GM23248 (cell line): ENCODE measurements at regions not wholly inside any gene's neighbourhood (a gene's known extent, or its start where the extent isn't known, plus 50 kb on each side); places are given as distances from the start of the nearest gene placed in this dataset.

Experiments used
- DNase-seq: peaks from one replicate; pipeline ENCODE4 v3.0.0-alpha.2; 2015
- H2AFZ ChIP-seq: fragments of 200-600 bp; sonication (generic); 2 replicates; pipeline ENCODE4 v1.6.1; 2016; ENCODE audit warnings: antibody characterized with exemption
- H3F3A ChIP-seq: fragments of 200-600 bp; sonication (generic); 2 replicates; pipeline ENCODE4 v1.6.1; 2016; ENCODE audit warnings: mild to moderate bottlenecking, antibody characterized with exemption, mixed run types; ENCODE audit not compliant: insufficient read depth
- H3K27ac ChIP-seq: fragments of 200-600 bp; sonication (generic); 2 replicates; pipeline ENCODE4 v1.5.1; 2016; ENCODE audit warnings: mild to moderate bottlenecking
- H3K27me3 ChIP-seq: fragments of 200-600 bp; sonication (generic); replicated peaks from 2 replicates; pipeline ENCODE4 v1.6.1; 2016; ENCODE audit warnings: mild to moderate bottlenecking; ENCODE audit not compliant: insufficient read depth
- H3K36me3 ChIP-seq: fragments of 200-600 bp; sonication (generic); 2 replicates; pipeline ENCODE4 v1.6.1; 2016; ENCODE audit warnings: low read depth, mild to moderate bottlenecking
- H3K4me1 ChIP-seq: fragments of 200-600 bp; sonication (generic); 2 replicates; pipeline ENCODE4 v1.6.1; 2016; ENCODE audit warnings: mild to moderate bottlenecking; ENCODE audit not compliant: insufficient read depth
- H3K4me2 ChIP-seq: fragments of 200-600 bp; sonication (generic); one replicate; pipeline ENCODE4 v1.6.1; 2016; ENCODE audit warnings: mild to moderate bottlenecking; ENCODE audit not compliant: unreplicated experiment
- H3K4me3 ChIP-seq: fragments of 200-600 bp; sonication (generic); 2 replicates; pipeline ENCODE4 v1.5.1; 2016; ENCODE audit warnings: mild to moderate bottlenecking
- H3K79me2 ChIP-seq: fragments of 200-600 bp; sonication (generic); 2 replicates; pipeline ENCODE4 v1.6.1; 2016; ENCODE audit warnings: mild to moderate bottlenecking; ENCODE audit not compliant: insufficient read depth
- H3K9ac ChIP-seq: fragments of 200-600 bp; sonication (generic); 2 replicates; pipeline ENCODE4 v1.6.1; 2016; ENCODE audit warnings: mild to moderate bottlenecking
- H3K9me2 ChIP-seq: fragments of 200-600 bp; sonication (generic); 2 replicates; pipeline ENCODE4 v1.6.1; 2016; ENCODE audit warnings: mixed run types, mild to moderate bottlenecking, moderate library complexity; ENCODE audit not compliant: insufficient read depth
- H3K9me3 ChIP-seq: fragments of 200-600 bp; sonication (generic); one replicate; pipeline ENCODE4 v1.6.1; 2017; ENCODE audit warnings: low read depth
- H4K20me1 ChIP-seq: fragments of 200-600 bp; sonication (generic); 2 replicates; pipeline ENCODE4 v1.6.0; 2016; ENCODE audit not compliant: insufficient read depth
- EZH2 ChIP-seq: fragments of 200-600 bp; sonication (generic); IDR thresholded peaks from 2 replicates; pipeline ENCODE4 v1.6.1; 2018; ENCODE audit warnings: antibody characterized with exemption, mild to moderate bottlenecking; ENCODE audit not compliant: insufficient read depth, poor library complexity, severe bottlenecking
- EZH2phosphoT487 ChIP-seq: fragments of 200-600 bp; sonication (generic); IDR thresholded peaks from 2 replicates; pipeline ENCODE4 v1.6.1; 2018; ENCODE audit warnings: antibody characterized with exemption, moderate library complexity, mild to moderate bottlenecking, low read depth; ENCODE audit not compliant: insufficient read depth
- WGBS, 2 experiments: methylation state at CpG; one replicate each; pipeline ENCODE4 v1.1.6; 2015 to 2017; ENCODE audit warnings: low lambda C conversion rate in 2 of 2, low coverage in 1 of 2; ENCODE audit errors: missing lambda C conversion rate in 2 of 2; 5-methylcytosine and 5-hydroxymethylcytosine counted together
- in situ Hi-C: fragments of 300-500 bp; cut with MboI; formaldehyde crosslinking; loops from 2 replicates; pipeline ENCODE4 v1.15.0; 2020

DNA sequence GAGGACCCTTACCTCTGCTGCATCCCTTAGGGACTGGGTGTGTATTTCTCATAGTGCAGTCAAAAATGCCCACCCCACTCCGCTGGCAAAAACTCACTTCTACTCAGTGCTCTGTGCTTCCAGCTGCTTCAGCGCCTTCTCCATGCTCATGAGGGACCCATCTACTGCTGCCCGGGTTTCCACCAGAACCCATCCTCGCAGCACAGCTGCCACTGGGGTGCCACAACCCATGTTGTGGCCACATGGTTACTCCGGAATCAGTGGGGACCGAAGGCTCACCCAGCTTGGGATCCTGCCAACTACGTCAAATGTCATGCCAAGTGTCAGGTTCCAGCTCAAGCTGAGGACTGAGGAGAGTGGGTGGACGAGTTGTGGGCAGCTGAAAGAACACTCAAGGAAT, 774.2 kb upstream of the EYS start:
- Histone ChIP-seq H3K9me3 (no peaks in the 10 kb centered on the region), H3K4me1 (no peaks in the 10 kb centered on the region), H3K27me3 (no peaks in the 10 kb centered on the region), H2AFZ (no peak overlapping the region), H3K9ac (no peak overlapping the region), H3K4me2 (no peak overlapping the region), H3K9me2 (no peaks in the 10 kb centered on the region), H3K79me2 (no peaks in the 10 kb centered on the region), H4K20me1 (no peaks in the 10 kb centered on the region), H3K4me3 (no peak overlapping the region), H3K36me3 (no peaks in the 10 kb centered on the region), H3F3A (no peaks in the 10 kb centered on the region), H3K27ac (no peak overlapping the region)
- no peak for DNase-seq
- in situ Hi-C loops, result no loop called here
- 29 to 30% methylated on average over 8 of the region's 8 CpGs for WGBS, 2 experiments
- no peak for TF ChIP-seq EZH2
- TF ChIP-seq EZH2phosphoT487, result no peak

DNA sequence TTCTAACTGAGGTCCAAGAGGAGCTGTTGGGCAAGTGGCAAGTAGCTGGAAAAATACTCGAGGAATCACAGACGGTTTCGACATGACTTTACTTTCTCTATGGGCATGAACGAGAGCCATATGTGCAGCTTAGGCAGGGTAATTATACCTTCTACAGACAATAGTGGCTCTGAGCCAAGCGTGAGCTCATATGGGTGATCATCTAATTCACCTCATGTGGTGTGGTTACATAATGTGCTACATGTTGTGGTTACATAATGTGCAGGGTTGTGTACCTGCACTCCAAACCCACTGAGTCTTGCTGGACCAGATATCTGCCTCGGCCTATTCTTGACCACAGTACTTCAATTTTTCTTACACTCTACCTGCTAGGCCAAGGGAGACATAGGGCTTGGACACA, 771.7 kb upstream of the EYS start:
- no peaks in the 10 kb centered on the region for H3K36me3 ChIP-seq
- H3K79me2 ChIP-seq, result no peaks in the 10 kb centered on the region
- no peak overlapping the region for H3K9ac ChIP-seq
- no peaks in the 10 kb centered on the region for H3K4me1 ChIP-seq
- no peak for TF ChIP-seq EZH2phosphoT487
- TF ChIP-seq EZH2, result no peak
- H3K27me3 ChIP-seq, result no peaks in the 10 kb centered on the region
- H4K20me1 ChIP-seq, result no peaks in the 10 kb centered on the region
- no peaks in the 10 kb centered on the region for H3K9me2 ChIP-seq
- no peak overlapping the region for H3K4me2 ChIP-seq
- in situ Hi-C loops, result no loop called here
- DNase-seq, result no peak
- no peaks in the 10 kb centered on the region for H3F3A ChIP-seq
- no peak overlapping the region for H2AFZ ChIP-seq
- H3K4me3 ChIP-seq, result no peak overlapping the region
- no peak overlapping the region for H3K27ac ChIP-seq
- 18 to 19% methylated on average over 6 of the region's 6 CpGs for WGBS, 2 experiments
- H3K9me3 ChIP-seq, result no peaks in the 10 kb centered on the region

DNA sequence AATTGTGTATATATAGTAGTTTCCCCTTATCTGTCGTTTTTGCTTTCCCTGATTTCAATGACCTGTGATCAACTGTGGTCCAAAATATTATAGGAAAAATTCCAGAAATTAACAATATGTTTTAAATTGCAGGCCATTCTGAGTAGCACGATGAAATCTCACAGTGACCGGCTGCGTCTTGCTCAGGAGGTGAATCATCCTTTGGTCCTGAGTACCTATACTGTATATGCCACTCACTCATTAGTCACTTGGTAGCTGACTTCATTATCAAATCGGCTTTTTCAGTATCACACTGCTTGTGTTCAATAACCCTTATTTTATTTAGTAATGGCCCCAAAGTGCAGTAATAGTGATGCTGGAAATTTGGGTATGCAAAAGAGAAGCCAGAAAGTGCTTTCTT, 728.3 kb upstream of the EYS start:
- no peak for TF ChIP-seq EZH2phosphoT487
- no peak for TF ChIP-seq EZH2
- H3K27me3 ChIP-seq, result no peaks in the 10 kb centered on the region
- in situ Hi-C loops, result no loop called here
- no peak overlapping the region for H3K4me3 ChIP-seq
- H3K9me2 ChIP-seq, result no peaks in the 10 kb centered on the region; the same call in 1 of the 2 replicates
- H3K4me1 ChIP-seq, result no peaks in the 10 kb centered on the region
- H3K27ac ChIP-seq, result no peak overlapping the region
- no peaks in the 10 kb centered on the region for H4K20me1 ChIP-seq
- H3F3A ChIP-seq, result no peaks in the 10 kb centered on the region
- H3K79me2 ChIP-seq, result no peaks in the 10 kb centered on the region
- H3K4me2 ChIP-seq, result no peak overlapping the region
- no peaks in the 10 kb centered on the region for H3K36me3 ChIP-seq
- WGBS, 2 experiments, result 51 to 53% methylated on average over 5 of the region's 5 CpGs
- H3K9me3 ChIP-seq, result no peaks in the 10 kb centered on the region
- no peak overlapping the region for H3K9ac ChIP-seq
- H2AFZ ChIP-seq, result no peak overlapping the region
- no peak for DNase-seq

DNA sequence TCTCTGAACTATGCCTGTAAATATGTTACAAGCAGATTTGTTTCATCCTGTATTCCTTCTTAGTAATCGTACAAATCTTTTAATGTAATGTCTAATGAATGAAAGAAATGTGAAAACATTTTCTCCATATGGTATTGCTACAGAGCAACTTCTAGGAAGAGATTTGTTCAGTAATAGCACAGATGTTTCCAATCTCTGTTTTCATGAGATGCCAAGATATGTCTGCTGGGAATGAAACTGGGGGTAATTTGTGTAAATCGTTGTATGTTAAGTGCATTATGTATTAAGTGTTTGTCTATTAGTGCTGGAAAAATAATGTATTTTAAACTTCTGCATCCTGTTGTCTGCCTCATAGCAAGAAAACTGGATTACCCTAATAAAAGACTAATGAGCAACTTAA, 722.2 kb upstream of the EYS start:
- Histone ChIP-seq H3K36me3 (no peaks in the 10 kb centered on the region), H3K4me1 (no peaks in the 10 kb centered on the region), H3K79me2 (no peaks in the 10 kb centered on the region), H3K27ac (no peak overlapping the region), H3K27me3 (no peaks in the 10 kb centered on the region), H4K20me1 (no peaks in the 10 kb centered on the region), H3K4me2 (no peak overlapping the region), H2AFZ (no peak overlapping the region), H3K9ac (no peak overlapping the region), H3K9me2 (no peaks in the 10 kb centered on the region; the same call in 1 of the 2 replicates), H3F3A (no peaks in the 10 kb centered on the region), H3K4me3 (no peak overlapping the region), H3K9me3 (no peaks in the 10 kb centered on the region)
- peak; percentile 5 for DNase-seq
- in situ Hi-C loops, result no loop called here
- 3% methylated on average over 2 of the region's 2 CpGs for WGBS, 2 experiments
- TF ChIP-seq EZH2, result no peak
- no peak for TF ChIP-seq EZH2phosphoT487

DNA sequence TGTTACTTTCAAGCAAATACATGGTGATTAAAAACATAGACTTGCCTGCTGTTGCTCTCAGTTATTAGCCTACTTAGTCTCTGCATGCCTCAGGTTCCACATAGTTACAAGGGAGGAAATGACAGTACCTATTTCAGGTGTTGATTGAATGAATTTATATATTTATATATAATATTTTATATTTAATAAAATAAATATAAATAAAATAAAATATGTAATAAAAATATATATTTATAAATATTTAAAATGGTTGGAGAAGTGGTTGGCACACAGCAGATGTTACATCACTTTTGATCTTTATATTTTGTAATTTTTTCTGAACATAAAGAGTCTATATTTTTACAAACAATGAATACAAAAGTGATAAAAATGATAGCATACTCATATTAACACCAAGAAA, 716.0 kb upstream of the EYS start:
- Histone ChIP-seq H3K36me3 (no peaks in the 10 kb centered on the region), H3K4me3 (no peak overlapping the region), H3K79me2 (no peaks in the 10 kb centered on the region), H3K9me2 (no peaks in the 10 kb centered on the region), H3K4me2 (no peak overlapping the region), H3K9me3 (peaks cover 5% of the 10 kb centered on the region), H3K4me1 (no peaks in the 10 kb centered on the region), H2AFZ (no peak overlapping the region), H3K27ac (no peak overlapping the region), H3K27me3 (no peaks in the 10 kb centered on the region), H3K9ac (no peak overlapping the region), H4K20me1 (no peaks in the 10 kb centered on the region), H3F3A (no peaks in the 10 kb centered on the region)
- DNase-seq, result no peak
- in situ Hi-C loops, result no loop called here
- TF ChIP-seq EZH2phosphoT487, result no peak
